Muscle layer of duodenum (tissue), 2 donors: ENCODE measurements at regions not wholly inside any gene's neighbourhood (a gene's known extent, or its start where the extent isn't known, plus 50 kb on each side); places are given as distances from the start of the nearest gene placed in this dataset.

Experiments
- H3K27ac ChIP-seq: one replicate; pipeline ENCODE4 v1.7.0; 2013; ENCODE audit warnings: mild to moderate bottlenecking, low read length
- H3K27me3 ChIP-seq: one replicate; pipeline ENCODE4 v1.7.0; 2013; ENCODE audit warnings: low read depth, mild to moderate bottlenecking, control low read depth, low read length
- H3K36me3 ChIP-seq, 2 donors: one replicate each; pipeline ENCODE4 v1.7.0; 2013; ENCODE audit warnings: low read length in 2 of 2, control low read depth in 1 of 2, mild to moderate bottlenecking in 1 of 2; ENCODE audit not compliant: insufficient read depth in 2 of 2, control insufficient read depth in 1 of 2
- H3K4me1 ChIP-seq, 2 donors: one replicate each; pipeline ENCODE4 v1.7.0; 2013; ENCODE audit warnings: low read length in 2 of 2, mild to moderate bottlenecking in 2 of 2, control low read depth in 1 of 2, moderate library complexity in 1 of 2; ENCODE audit not compliant: insufficient read depth in 2 of 2, control insufficient read depth in 1 of 2
- H3K4me3 ChIP-seq, 2 donors: one replicate each; pipeline ENCODE4 v1.7.0; 2013; ENCODE audit warnings: low read length in 2 of 2, low read depth in 1 of 2, mild to moderate bottlenecking in 1 of 2
- H3K9me3 ChIP-seq, 2 donors: one replicate each; pipeline ENCODE4 v1.7.0; 2013; ENCODE audit warnings: low read length in 2 of 2, control low read depth in 1 of 2, mild to moderate bottlenecking in 1 of 2; ENCODE audit not compliant: control insufficient read depth in 1 of 2
- donor health status: healthy.

DNA sequence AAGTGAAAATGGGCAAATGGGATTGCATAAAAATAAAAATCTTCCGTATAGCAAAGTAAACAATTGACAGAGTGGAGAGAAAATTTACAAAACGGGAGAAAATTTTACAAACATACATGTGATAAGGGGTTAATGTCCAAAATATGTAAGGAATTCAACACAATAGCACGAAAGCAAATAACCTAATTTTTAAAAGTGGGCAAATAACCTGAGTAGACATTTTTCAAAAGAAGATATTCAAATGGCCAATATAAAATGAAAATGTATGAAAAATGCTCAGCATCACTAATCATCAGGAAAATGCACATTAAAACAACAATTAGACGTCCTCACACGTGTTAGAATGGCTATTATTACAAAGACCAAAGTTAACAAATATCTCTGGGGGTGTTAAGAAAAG is 441.5 kb downstream of the HTR1B start:
- Histone ChIP-seq H3K4me3 (no peak overlapping the region), H3K27ac (no peak overlapping the region), H3K27me3 (no peaks in the 10 kb centered on the region), H3K4me1 (no peaks in the 10 kb centered on the region), H3K9me3 (no peaks in the 10 kb centered on the region), H3K36me3 (no peaks in the 10 kb centered on the region)

GRCh38 chr6:77021232-77021631 is 442.1 kb downstream of the HTR1B start:
- Histone ChIP-seq H3K4me1 (no peaks in the 10 kb centered on the region), H3K27me3 (no peaks in the 10 kb centered on the region), H3K36me3 (no peaks in the 10 kb centered on the region), H3K4me3 (no peak overlapping the region), H3K9me3 (no peaks in the 10 kb centered on the region), H3K27ac (no peak overlapping the region)

GRCh38 chr6:77019081-77019480 is 444.2 kb downstream of the HTR1B start:
- no peaks in the 10 kb centered on the region for H3K27me3 ChIP-seq
- no peaks in the 10 kb centered on the region for H3K9me3 ChIP-seq
- H3K36me3 ChIP-seq, result no peaks in the 10 kb centered on the region
- no peak overlapping the region for H3K4me3 ChIP-seq
- H3K27ac ChIP-seq, result no peak overlapping the region
- H3K4me1 ChIP-seq, result no peaks in the 10 kb centered on the region

GRCh38 chr6:77017537-77017936 is 445.8 kb downstream of the HTR1B start:
- no peaks in the 10 kb centered on the region for H3K4me1 ChIP-seq
- no peaks in the 10 kb centered on the region for H3K9me3 ChIP-seq
- H3K36me3 ChIP-seq, result no peaks in the 10 kb centered on the region
- no peak overlapping the region for H3K27ac ChIP-seq
- H3K4me3 ChIP-seq, result no peak overlapping the region
- no peaks in the 10 kb centered on the region for H3K27me3 ChIP-seq

- no peaks in the 10 kb centered on the region for H3K4me1 ChIP-seq
- no peaks in the 10 kb centered on the region for H3K36me3 ChIP-seq
- no peak overlapping the region for H3K27ac ChIP-seq
- peaks cover 0 to 3% of the 10 kb centered on the region in 2 donors for H3K9me3 ChIP-seq
- no peaks in the 10 kb centered on the region for H3K27me3 ChIP-seq
- no peak overlapping the region for H3K4me3 ChIP-seq
Observed at GRCh38 chr6:77015350-77015749, 447.9 kb downstream of the HTR1B start.

GRCh38 chr6:77011929-77012545 is 451.3 kb downstream of the HTR1B start:
- no peak overlapping the region for H3K4me3 ChIP-seq
- no peaks in the 10 kb centered on the region for H3K36me3 ChIP-seq
- H3K9me3 ChIP-seq, result peaks cover 0 to 3% of the 10 kb centered on the region in 2 donors
- no peak overlapping the region for H3K27ac ChIP-seq
- H3K27me3 ChIP-seq, result no peaks in the 10 kb centered on the region
- H3K4me1 ChIP-seq, result no peaks in the 10 kb centered on the region

GRCh38 chr6:77010931-77011542 is 452.3 kb downstream of the HTR1B start:
- no peak overlapping the region for H3K27ac ChIP-seq
- no peaks in the 10 kb centered on the region for H3K4me1 ChIP-seq
- no peak overlapping the region for H3K4me3 ChIP-seq
- peaks cover 0 to 3% of the 10 kb centered on the region in 2 donors for H3K9me3 ChIP-seq
- H3K27me3 ChIP-seq, result no peaks in the 10 kb centered on the region
- H3K36me3 ChIP-seq, result no peaks in the 10 kb centered on the region

GRCh38 chr6:76992553-76992952 is 470.7 kb downstream of the HTR1B start:
- H3K36me3 ChIP-seq, result no peaks in the 10 kb centered on the region
- no peaks in the 10 kb centered on the region for H3K27me3 ChIP-seq
- no peaks in the 10 kb centered on the region for H3K4me1 ChIP-seq
- H3K9me3 ChIP-seq, result peaks cover 0 to 8% of the 10 kb centered on the region in 2 donors
- no peak overlapping the region for H3K4me3 ChIP-seq
- no peak overlapping the region for H3K27ac ChIP-seq

DNA sequence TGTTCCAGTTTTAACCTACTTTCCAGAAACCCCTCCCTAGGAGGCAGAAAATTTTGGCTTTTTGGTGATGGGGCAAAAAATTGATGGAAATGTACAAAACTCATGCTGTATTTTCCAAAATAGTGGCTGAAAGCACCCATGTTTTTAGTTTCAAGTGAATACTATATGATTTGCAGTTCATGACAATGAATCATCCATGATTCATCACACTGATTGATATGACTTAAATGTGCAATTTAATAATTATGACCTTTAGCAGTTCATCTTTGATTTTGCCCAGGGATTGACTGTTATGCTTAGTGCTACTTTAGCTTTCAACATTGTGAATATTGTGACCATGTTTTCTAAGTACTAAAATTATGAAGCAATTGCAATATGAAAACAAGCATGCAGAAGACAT is 478.7 kb downstream of the HTR1B start:
- no peaks in the 10 kb centered on the region for H3K36me3 ChIP-seq
- H3K27ac ChIP-seq, result no peak overlapping the region
- no peaks in the 10 kb centered on the region for H3K4me1 ChIP-seq
- no peaks in the 10 kb centered on the region for H3K27me3 ChIP-seq
- H3K4me3 ChIP-seq, result no peak overlapping the region
- H3K9me3 ChIP-seq, result peaks cover 0 to 3% of the 10 kb centered on the region in 2 donors

- Histone ChIP-seq H3K27me3 (no peaks in the 10 kb centered on the region), H3K36me3 (no peaks in the 10 kb centered on the region), H3K4me3 (no peak overlapping the region), H3K27ac (no peak overlapping the region), H3K9me3 (no peaks in the 10 kb centered on the region), H3K4me1 (no peaks in the 10 kb centered on the region)
Observed at GRCh38 chr6:76982476-76983199, 480.7 kb downstream of the HTR1B start.

GRCh38 chr6:76972474-76972873 is 490.8 kb downstream of the HTR1B start:
- Histone ChIP-seq H3K27ac (no peak overlapping the region), H3K27me3 (no peaks in the 10 kb centered on the region), H3K36me3 (no peaks in the 10 kb centered on the region), H3K4me3 (no peak overlapping the region), H3K9me3 (no peaks in the 10 kb centered on the region), H3K4me1 (no peaks in the 10 kb centered on the region)
